Osteoblast (primary cell): ENCODE measurements at regions not wholly inside any gene's neighbourhood (a gene's known extent, or its start where the extent isn't known, plus 50 kb on each side); places are given as distances from the start of the nearest gene placed in this dataset.

Experiments used
- DNase-seq: peaks from one replicate; pipeline ENCODE4 v3.0.0; 2011; ENCODE audit warnings: low spot score, mixed read lengths; ENCODE audit not compliant: insufficient read length; ENCODE audit errors: missing footprints
- H2AFZ ChIP-seq: 2 replicates; pipeline ENCODE4 v1.6.0; 2011; ENCODE audit warnings: mild to moderate bottlenecking, low read length
- H3K27ac ChIP-seq: 2 replicates; pipeline ENCODE4 v1.5.1; 2011; ENCODE audit warnings: mild to moderate bottlenecking, low read depth, low read length, moderate library complexity
- H3K27me3 ChIP-seq: 2 replicates; pipeline ENCODE4 v1.6.0; 2012; ENCODE audit warnings: mild to moderate bottlenecking, control low read depth, inconsistent platforms, low read length, moderate library complexity; ENCODE audit not compliant: insufficient read depth
- H3K36me3 ChIP-seq: 2 replicates; pipeline ENCODE4 v1.5.1; 2011; ENCODE audit warnings: mild to moderate bottlenecking, low read length, control low read depth, moderate library complexity; ENCODE audit not compliant: insufficient read depth
- H3K4me1 ChIP-seq: 2 replicates; pipeline ENCODE4 v1.5.1; 2011; ENCODE audit warnings: mild to moderate bottlenecking, low read length, control low read depth, moderate library complexity; ENCODE audit not compliant: insufficient read depth
- H3K4me2 ChIP-seq: 2 replicates; pipeline ENCODE4 v1.6.0; 2011; ENCODE audit warnings: mild to moderate bottlenecking, low read length; ENCODE audit not compliant: insufficient read depth
- H3K4me3 ChIP-seq: fragments of 200-600 bp; sonication (generic); 3 replicates; pipeline ENCODE4 v1.5.1; 2012; ENCODE audit warnings: mild to moderate bottlenecking, low read length, inconsistent platforms; ENCODE audit not compliant: insufficient read depth
- H3K79me2 ChIP-seq: 2 replicates; pipeline ENCODE4 v1.6.0; 2012; ENCODE audit warnings: mild to moderate bottlenecking, low read length, control low read depth, inconsistent platforms; ENCODE audit not compliant: insufficient read depth
- H3K9me3 ChIP-seq: 2 replicates; pipeline ENCODE4 v1.5.1; 2011; ENCODE audit warnings: low read depth, low read length, control low read depth
- H4K20me1 ChIP-seq: 2 replicates; pipeline ENCODE4 v1.6.0; 2012; ENCODE audit warnings: mild to moderate bottlenecking, low read length, control low read depth; ENCODE audit not compliant: insufficient read depth
- TF ChIP-seq, protein P1 (sequence below): IDR thresholded peaks from 2 replicates; pipeline ENCODE4 v1.5.1; 2011; ENCODE audit warnings: mild to moderate bottlenecking, low read depth, low read length, moderate library complexity; ENCODE audit errors: extremely low read depth

DNA sequence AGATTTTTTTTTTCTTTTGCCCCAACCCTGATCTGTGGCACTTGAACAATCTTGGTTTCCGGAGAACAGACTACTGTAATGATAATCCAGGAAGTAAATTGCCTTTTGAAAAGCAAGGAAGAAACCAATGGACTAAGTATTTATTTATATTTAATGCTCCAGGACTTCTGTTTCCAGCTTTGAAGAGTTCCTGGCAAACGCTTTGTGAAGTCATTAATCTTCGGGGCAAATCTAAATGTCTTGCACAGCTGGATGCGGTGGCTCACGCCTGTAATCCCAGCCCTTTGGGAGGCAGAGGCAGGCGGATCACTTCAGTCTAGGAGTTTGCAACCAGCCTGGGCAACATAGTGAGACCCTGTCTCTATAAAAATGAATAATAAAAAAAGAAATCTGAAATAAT lies 135.1 kb upstream of the GATA6 start:
- H3K4me1 ChIP-seq: peaks cover 16% of the 10 kb centered on the region

DNA sequence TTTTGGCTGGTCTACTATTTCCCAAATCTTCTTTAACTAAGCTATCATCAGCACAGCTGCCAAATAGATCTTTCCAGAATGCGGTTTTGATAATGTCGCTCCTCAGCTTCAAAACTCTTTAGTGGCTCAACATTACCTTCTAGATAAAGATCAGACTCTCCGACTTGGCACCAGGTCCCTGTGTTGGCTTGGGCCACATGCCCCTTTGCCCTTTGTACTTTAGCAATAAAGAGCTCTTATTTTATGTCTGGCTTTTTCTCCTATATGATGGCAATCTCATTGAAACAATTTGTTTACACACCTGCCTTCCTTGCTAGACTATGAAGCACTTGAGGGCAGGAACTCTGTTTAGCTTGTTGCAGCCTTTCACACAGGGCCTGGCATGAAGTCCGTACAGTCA lies 128.9 kb upstream of the GATA6 start:
- Histone ChIP-seq H3K27me3 (peaks cover 7% of the 10 kb centered on the region), H2AFZ (no peak overlapping the region), H3K27ac (no peak overlapping the region), H3K4me3 (no peak overlapping the region), H3K79me2 (no peaks in the 10 kb centered on the region), H3K4me2 (no peak overlapping the region), H3K36me3 (no peaks in the 10 kb centered on the region), H3K4me1 (no peaks in the 10 kb centered on the region), H3K9me3 (no peaks in the 10 kb centered on the region), H4K20me1 (no peaks in the 10 kb centered on the region)
- no peak for DNase-seq
- TF ChIP-seq, protein P1, sequence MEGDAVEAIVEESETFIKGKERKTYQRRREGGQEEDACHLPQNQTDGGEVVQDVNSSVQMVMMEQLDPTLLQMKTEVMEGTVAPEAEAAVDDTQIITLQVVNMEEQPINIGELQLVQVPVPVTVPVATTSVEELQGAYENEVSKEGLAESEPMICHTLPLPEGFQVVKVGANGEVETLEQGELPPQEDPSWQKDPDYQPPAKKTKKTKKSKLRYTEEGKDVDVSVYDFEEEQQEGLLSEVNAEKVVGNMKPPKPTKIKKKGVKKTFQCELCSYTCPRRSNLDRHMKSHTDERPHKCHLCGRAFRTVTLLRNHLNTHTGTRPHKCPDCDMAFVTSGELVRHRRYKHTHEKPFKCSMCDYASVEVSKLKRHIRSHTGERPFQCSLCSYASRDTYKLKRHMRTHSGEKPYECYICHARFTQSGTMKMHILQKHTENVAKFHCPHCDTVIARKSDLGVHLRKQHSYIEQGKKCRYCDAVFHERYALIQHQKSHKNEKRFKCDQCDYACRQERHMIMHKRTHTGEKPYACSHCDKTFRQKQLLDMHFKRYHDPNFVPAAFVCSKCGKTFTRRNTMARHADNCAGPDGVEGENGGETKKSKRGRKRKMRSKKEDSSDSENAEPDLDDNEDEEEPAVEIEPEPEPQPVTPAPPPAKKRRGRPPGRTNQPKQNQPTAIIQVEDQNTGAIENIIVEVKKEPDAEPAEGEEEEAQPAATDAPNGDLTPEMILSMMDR: no peak

More for the DNA sequence above, 135.1 kb upstream of the GATA6 start:
- Histone ChIP-seq H3K4me2 (no peak overlapping the region), H2AFZ (no peak overlapping the region), H3K9me3 (no peaks in the 10 kb centered on the region), H3K27me3 (no peaks in the 10 kb centered on the region), H3K4me3 (no peak overlapping the region), H3K27ac (no peak overlapping the region), H4K20me1 (no peaks in the 10 kb centered on the region), H3K79me2 (no peaks in the 10 kb centered on the region), H3K36me3 (no peaks in the 10 kb centered on the region)
- TF ChIP-seq, protein P1: no peak
- DNase-seq: no peak

DNA sequence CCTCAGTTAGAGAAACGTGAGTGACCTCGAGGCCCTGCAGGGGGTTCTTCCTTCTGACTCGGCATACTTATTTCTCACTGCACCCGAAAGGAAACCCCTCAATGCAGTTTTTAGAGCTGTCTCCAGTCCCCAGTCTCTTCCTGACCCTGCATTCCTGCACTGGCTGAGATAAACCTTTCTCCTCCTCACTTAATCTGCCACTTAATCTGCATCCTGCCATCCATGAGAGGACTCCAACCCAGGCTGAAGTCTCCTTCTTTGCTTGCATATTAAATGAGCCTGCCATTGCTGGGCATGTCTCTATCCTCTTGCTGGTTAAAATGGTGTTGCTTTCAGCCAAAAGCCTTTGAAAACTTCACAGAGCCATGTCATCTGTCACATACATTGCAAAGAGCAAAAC lies 125.6 kb upstream of the GATA6 start:
- H3K27ac ChIP-seq: no peak overlapping the region
- no peaks in the 10 kb centered on the region for H3K36me3 ChIP-seq
- H4K20me1 ChIP-seq: no peaks in the 10 kb centered on the region
- no peaks in the 10 kb centered on the region for H3K79me2 ChIP-seq
- H2AFZ ChIP-seq: no peak overlapping the region
- peaks cover 22% of the 10 kb centered on the region for H3K27me3 ChIP-seq
- DNase-seq: no peak
- TF ChIP-seq, protein P1: no peak
- no peaks in the 10 kb centered on the region for H3K4me1 ChIP-seq
- H3K4me3 ChIP-seq: no peak overlapping the region
- no peaks in the 10 kb centered on the region for H3K9me3 ChIP-seq
- H3K4me2 ChIP-seq: no peak overlapping the region

DNA sequence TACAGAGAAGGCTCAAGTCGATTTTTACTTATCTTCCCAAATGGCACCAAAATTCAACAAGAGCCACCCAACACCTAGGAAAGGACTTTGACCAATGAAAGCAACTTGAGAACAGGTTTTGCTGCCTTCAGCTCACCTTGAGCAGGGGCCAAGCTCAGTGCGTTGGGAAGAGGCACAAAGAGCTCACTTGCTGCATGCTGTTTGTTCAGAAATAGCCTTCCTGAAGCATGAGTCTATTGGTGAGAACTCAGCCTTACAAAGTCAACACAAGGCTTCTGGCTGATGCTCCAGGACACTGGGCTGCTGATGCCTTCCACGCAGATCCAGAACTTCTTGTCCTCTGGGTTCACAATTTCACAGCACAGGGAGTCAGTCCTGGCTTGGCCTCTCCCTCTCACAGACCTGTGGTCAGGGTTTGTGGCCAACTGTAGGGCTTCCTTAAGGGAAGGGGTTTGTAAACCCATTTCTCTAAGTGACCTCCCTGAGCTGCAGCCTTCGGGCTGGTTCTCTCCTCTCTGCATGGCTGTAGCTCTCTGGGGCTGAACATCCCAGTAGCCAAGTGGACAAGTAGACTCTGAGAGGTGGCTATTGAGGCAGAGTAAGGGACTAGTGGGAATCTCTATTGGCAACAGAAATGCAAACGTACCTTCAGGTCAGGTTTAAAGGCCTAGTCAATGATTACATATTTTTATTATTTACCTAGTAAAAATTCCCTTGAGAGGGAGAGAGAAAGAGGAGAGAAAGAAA lies 124.7 kb upstream of the GATA6 start:
- Histone ChIP-seq H3K27ac (no peak overlapping the region), H2AFZ (no peak overlapping the region), H3K4me3 (no peak overlapping the region), H3K4me2 (no peak overlapping the region), H3K36me3 (no peaks in the 10 kb centered on the region), H3K9me3 (no peaks in the 10 kb centered on the region), H3K79me2 (no peaks in the 10 kb centered on the region), H3K27me3 (peaks cover 24% of the 10 kb centered on the region), H4K20me1 (no peaks in the 10 kb centered on the region), H3K4me1 (no peaks in the 10 kb centered on the region)
- TF ChIP-seq, protein P1: no peak
- no peak for DNase-seq
